ENCODE measurements at regions not wholly inside any gene's neighbourhood (a gene's known extent, or its start where the extent isn't known, plus 50 kb on each side); places are given as distances from the start of the nearest gene placed in this dataset.

DNA sequence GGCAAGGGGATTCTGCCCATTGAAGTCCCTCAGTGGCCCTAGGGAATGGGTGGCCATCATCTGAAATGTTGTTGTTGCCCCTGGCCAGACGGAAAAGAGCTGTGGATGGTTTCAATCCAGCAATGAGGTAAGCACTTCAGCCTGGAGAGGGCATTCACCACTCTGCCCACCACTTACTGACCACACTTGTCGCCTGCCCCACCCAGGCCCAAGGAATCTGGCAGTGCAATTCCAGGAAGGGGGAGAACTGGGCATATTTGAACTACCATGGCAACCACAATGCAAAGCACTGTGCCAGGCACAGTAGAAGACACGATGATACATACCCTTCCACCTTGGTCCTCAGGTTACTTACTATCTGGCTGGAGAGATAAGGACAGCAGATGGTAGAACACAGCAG lies 161.6 kb downstream of the PDGFRA start:
- TF ChIP-seq, protein P1, sequence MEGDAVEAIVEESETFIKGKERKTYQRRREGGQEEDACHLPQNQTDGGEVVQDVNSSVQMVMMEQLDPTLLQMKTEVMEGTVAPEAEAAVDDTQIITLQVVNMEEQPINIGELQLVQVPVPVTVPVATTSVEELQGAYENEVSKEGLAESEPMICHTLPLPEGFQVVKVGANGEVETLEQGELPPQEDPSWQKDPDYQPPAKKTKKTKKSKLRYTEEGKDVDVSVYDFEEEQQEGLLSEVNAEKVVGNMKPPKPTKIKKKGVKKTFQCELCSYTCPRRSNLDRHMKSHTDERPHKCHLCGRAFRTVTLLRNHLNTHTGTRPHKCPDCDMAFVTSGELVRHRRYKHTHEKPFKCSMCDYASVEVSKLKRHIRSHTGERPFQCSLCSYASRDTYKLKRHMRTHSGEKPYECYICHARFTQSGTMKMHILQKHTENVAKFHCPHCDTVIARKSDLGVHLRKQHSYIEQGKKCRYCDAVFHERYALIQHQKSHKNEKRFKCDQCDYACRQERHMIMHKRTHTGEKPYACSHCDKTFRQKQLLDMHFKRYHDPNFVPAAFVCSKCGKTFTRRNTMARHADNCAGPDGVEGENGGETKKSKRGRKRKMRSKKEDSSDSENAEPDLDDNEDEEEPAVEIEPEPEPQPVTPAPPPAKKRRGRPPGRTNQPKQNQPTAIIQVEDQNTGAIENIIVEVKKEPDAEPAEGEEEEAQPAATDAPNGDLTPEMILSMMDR (IDR thresholded peaks at IDR 0.05): no peak
- TF ChIP-seq EP300 (IDR thresholded peaks at IDR 0.05) (peak in 1 of 4 donors; percentile 78), POLR2A (IDR thresholded peaks at IDR 0.05) (no peak), POLR2AphosphoS5 (IDR thresholded peaks at IDR 0.05) (peak in 1 of 2 donors; percentile 22)
- Histone ChIP-seq H3K36me3 (no peaks in the 10 kb centered on the region), H3K27me3 (no peaks in the 10 kb centered on the region), H3K4me1 (peaks cover 0 to 10% (median 0%) of the 10 kb centered on the region in 4 donors), H3K4me3 (no peak overlapping the region), H3K27ac (peak overlapping the region in 1 of 4 donors; percentile 46), H3K9me3 (no peaks in the 10 kb centered on the region)
- WGBS, 2 donors: 46 to 93% methylated on average over 3 of the region's 3 CpGs
- ATAC-seq (ENCODE audit: low FRiP score in 2 of 2) (peak; percentile 47 to 83), DNase-seq (peak in 1 of 2 donors; percentile 59)

DNA sequence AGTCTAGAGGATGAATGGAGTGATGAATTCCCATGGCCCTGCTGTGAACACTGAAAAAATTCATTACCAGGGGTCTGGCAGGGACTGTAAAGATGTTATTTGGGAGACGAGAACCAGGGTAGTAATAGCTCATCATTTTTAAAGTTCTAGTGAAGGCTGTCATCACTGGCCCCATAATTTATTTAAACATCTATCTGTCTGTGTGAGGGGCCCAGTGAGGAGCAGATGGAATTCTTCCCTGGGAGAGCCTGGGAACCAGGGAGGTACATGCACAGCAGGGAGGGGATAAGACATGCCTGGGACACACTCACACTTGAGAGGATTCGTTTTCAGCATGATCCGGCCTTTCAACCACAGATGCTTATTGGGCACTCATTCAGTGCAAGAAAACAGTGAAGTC lies 162.0 kb downstream of the PDGFRA start:
- DNase-seq: no peak
- H3K4me3 ChIP-seq: no peak overlapping the region
- WGBS, 2 donors: 27 to 29% methylated on average over 2 of the region's 3 CpGs
- peaks cover 0 to 10% (median 0%) of the 10 kb centered on the region in 4 donors for H3K4me1 ChIP-seq
- no peaks in the 10 kb centered on the region for H3K36me3 ChIP-seq
- TF ChIP-seq, protein P1 (IDR thresholded peaks at IDR 0.05): no peak
- no peak for TF ChIP-seq POLR2A (IDR thresholded peaks at IDR 0.05)
- no peaks in the 10 kb centered on the region for H3K9me3 ChIP-seq
- H3K27me3 ChIP-seq: no peaks in the 10 kb centered on the region
- no peak for ATAC-seq (ENCODE audit: low FRiP score in 2 of 2)
- H3K27ac ChIP-seq: no peak overlapping the region

DNA sequence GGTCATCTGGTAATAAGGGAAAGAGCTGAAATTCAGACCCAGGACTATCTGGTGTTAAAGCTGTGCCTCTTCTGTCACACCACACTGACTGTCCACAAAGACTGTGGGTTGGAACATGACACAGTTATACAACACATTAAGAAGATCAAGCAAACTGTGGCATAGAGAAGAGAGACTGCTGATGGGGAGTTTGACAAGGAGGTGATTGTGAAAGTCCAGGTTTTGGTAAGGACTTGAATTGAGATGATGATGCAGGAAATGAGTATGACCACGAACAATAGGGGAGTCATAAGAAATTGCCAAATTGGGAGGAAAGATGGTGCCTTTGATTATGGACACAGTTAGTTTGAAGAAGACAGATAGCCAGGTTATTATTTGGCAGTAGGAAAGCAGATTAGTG lies 163.4 kb downstream of the PDGFRA start:
- TF ChIP-seq EP300 (IDR thresholded peaks at IDR 0.05) (no peak), POLR2AphosphoS5 (IDR thresholded peaks at IDR 0.05) (no peak), POLR2A (IDR thresholded peaks at IDR 0.05) (no peak)
- TF ChIP-seq, protein P1 (IDR thresholded peaks at IDR 0.05): no peak
- Histone ChIP-seq H3K9me3 (no peaks in the 10 kb centered on the region), H3K4me3 (no peak overlapping the region), H3K27ac (no peak overlapping the region), H3K4me1 (peaks cover 0 to 10% (median 0%) of the 10 kb centered on the region in 4 donors), H3K36me3 (no peaks in the 10 kb centered on the region), H3K27me3 (no peaks in the 10 kb centered on the region)
- no peak for ATAC-seq (ENCODE audit: low FRiP score in 2 of 2)
- 33 to 47% methylated on average over 1 of the region's 1 CpG for WGBS, 2 donors
- no peak for DNase-seq

DNA sequence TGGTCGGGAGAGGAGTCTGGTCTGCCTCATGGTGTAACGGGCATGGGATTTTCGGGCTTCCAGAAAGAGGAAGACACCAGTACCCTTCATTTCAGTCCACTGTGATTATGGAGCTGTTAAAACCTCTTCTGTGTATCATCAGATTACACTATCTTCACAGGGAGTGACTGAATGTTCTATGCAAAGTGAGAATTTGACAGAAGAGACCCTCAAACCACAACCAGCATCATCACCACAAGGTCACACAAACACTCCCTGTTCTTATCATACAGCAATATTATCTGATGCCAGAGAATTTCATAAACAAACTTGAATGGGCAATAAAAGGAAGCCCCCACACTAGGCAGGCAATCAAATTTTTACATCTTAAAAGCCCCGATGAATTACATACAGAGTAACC lies 164.2 kb downstream of the PDGFRA start:
- ATAC-seq (ENCODE audit: low FRiP score in 2 of 2): no peak
- 76 to 79% methylated on average over 1 to 4 of the region's 4 CpGs for WGBS, 2 donors
- TF ChIP-seq, protein P1 (IDR thresholded peaks at IDR 0.05): no peak
- Histone ChIP-seq H3K27ac (no peak overlapping the region), H3K27me3 (no peaks in the 10 kb centered on the region), H3K4me1 (peaks cover 0 to 10% (median 0%) of the 10 kb centered on the region in 4 donors), H3K36me3 (no peaks in the 10 kb centered on the region), H3K9me3 (no peaks in the 10 kb centered on the region), H3K4me3 (no peak overlapping the region)
- DNase-seq: no peak

DNA sequence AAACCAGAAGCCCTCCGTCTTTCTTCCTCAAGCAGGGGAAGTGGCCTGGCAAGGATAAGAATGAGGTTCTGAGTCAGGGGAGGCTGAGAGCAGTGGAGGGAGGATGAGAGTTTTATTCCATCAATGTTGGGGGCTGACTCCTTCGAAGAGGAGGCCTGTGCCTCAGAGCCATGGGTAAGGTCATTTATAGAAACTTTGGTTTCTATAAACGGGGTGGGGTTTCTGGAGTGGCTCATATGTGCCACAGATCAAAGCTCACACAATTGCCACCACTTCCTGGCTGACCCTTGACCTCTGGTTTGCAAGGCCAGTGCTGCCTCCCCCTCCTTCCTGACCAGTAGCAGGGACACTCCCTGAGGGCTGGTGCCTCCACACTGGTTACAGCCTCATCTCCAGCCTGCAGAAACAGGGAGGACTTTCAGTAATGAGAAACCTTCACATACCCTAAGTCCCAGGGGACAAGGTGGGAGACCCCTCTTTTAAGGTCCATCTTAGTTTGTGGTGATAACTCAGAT lies 166.0 kb downstream of the PDGFRA start:
- Histone ChIP-seq H3K27ac (no peak overlapping the region), H3K27me3 (no peaks in the 10 kb centered on the region), H3K36me3 (no peaks in the 10 kb centered on the region), H3K9me3 (no peaks in the 10 kb centered on the region), H3K4me1 (peaks cover 0 to 5% (median 0%) of the 10 kb centered on the region in 4 donors), H3K4me3 (no peak overlapping the region)
- ATAC-seq (ENCODE audit: low FRiP score in 2 of 2): no peak
- TF ChIP-seq EP300 (IDR thresholded peaks at IDR 0.05) (no peak), POLR2AphosphoS5 (IDR thresholded peaks at IDR 0.05) (no peak), POLR2A (IDR thresholded peaks at IDR 0.05) (no peak)
- TF ChIP-seq, protein P1 (IDR thresholded peaks at IDR 0.05): no peak
- whole genome bisulfite sequencing, 2 donors: 58 to 70% methylated on average over 3 of the region's 3 CpGs
- DNase-seq: no peak

Measured in upper lobe of left lung (tissue), 6 donors.